ENCODE measurements at regions not wholly inside any gene's neighbourhood (a gene's known extent, or its start where the extent isn't known, plus 50 kb on each side); places are given as distances from the start of the nearest gene placed in this dataset.
"Not testable (repeated sequence)": the region's sequence is repeated elsewhere in the genome, so short reads cannot be mapped to it uniquely, and the experiment has no call there.

GRCh38 chrX:25125483-25125882 is 109.7 kb upstream of the ARX start:
- TF ChIP-seq ZFX (IDR thresholded peaks at IDR 0.05) (no peak), CTCF (conservative IDR thresholded peaks at IDR 0.05) (no peak)
- H3K27ac ChIP-seq, result no peak overlapping the region

- TF ChIP-seq ZFX (IDR thresholded peaks at IDR 0.05) (no peak), CTCF (conservative IDR thresholded peaks at IDR 0.05) (no peak)
- H3K27ac ChIP-seq, result no peak overlapping the region
Measured at GRCh38 chrX:25124391-25124790, 108.6 kb upstream of the ARX start.

- H3K27ac ChIP-seq, result no peak overlapping the region
- TF ChIP-seq ZFX (IDR thresholded peaks at IDR 0.05) (no peak), CTCF (conservative IDR thresholded peaks at IDR 0.05) (no peak)
Measured at GRCh38 chrX:25112156-25112555, 96.4 kb upstream of the ARX start.

GRCh38 chrX:25108481-25108880 is 92.7 kb upstream of the ARX start:
- TF ChIP-seq ZFX (IDR thresholded peaks at IDR 0.05), result no peak
- no peak for TF ChIP-seq CTCF (conservative IDR thresholded peaks at IDR 0.05)
- H3K27ac ChIP-seq, result no peak overlapping the region

GRCh38 chrX:25105221-25105620 is 89.5 kb upstream of the ARX start:
- TF ChIP-seq ZFX (IDR thresholded peaks at IDR 0.05), result no peak
- no peak for TF ChIP-seq CTCF (conservative IDR thresholded peaks at IDR 0.05)
- no peak overlapping the region for H3K27ac ChIP-seq

- TF ChIP-seq CTCF (conservative IDR thresholded peaks at IDR 0.05), result no peak
- TF ChIP-seq ZFX (IDR thresholded peaks at IDR 0.05), result no peak
- H3K27ac ChIP-seq, result no peak overlapping the region
Measured at GRCh38 chrX:25096522-25097045, 80.8 kb upstream of the ARX start.

- H3K27ac ChIP-seq, result not testable (repeated sequence)
Measured at GRCh38 chrX:25091152-25091551, 75.4 kb upstream of the ARX start.

- TF ChIP-seq ZFX (IDR thresholded peaks at IDR 0.05) (no peak), CTCF (conservative IDR thresholded peaks at IDR 0.05) (no peak)
- H3K27ac ChIP-seq, result no peak overlapping the region
Measured at GRCh38 chrX:25084446-25084845, 68.7 kb upstream of the ARX start.
